ENCODE measurements at regions not wholly inside any gene's neighbourhood (a gene's known extent, or its start where the extent isn't known, plus 50 kb on each side); places are given as distances from the start of the nearest gene placed in this dataset.

DNA sequence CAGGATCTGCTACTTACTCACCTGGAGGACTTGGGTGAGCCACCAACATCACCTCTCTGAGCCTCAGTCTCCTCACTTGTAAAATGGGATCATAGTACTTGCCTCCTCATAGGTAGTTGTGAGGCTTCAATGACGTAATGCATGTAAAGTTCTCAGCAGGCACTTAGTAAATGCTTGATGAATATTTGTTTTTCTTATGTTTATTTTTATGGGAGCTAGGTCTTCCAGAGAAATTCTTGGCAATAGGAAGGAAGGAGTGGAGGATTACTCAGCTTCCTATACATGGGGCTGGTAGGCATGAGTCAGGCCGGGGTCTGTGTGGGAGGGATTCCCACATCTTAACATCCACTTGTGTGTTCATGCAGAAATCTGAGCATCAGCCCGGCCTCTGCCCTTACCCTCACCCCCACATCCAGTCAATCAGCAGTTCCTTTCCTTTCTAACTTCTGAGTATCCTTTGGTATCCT, 95.4 kb upstream of the USP24 start:
- DNase-seq (ENCODE audit: low spot score) (no peak), ATAC-seq (no peak)
- Mint-ChIP-seq H3K4me1 (no peaks in the 10 kb centered on the region), H3K27me3 (ENCODE audit: low read depth) (0 out of 2 replicates have a peak, but pooled peaks cover under 1% of the 10 kb centered on the region), H3K36me3 (no peaks in the 10 kb centered on the region), H3K4me3 (no peak overlapping the region), H3K27ac (no peak overlapping the region), H3K9me3 (peaks cover 5% of the 10 kb centered on the region)
- CTCF ChIA-PET, result no interaction called here
- POLR2A ChIA-PET, result no interaction called here
- no peak for TF ChIP-seq ZNF263 (CRISPR knock-in tag; IDR thresholded peaks at IDR 0.05; ENCODE audit: low read depth)
- TF ChIP-seq SOX15 (CRISPR knock-in tag; IDR thresholded peaks at IDR 0.05), result no peak
- no peak for TF ChIP-seq NFE2L1 (CRISPR knock-in tag; IDR thresholded peaks at IDR 0.05)
- no peak for TF ChIP-seq ATF1 (CRISPR knock-in tag; IDR thresholded peaks at IDR 0.05)
- no peak for TF ChIP-seq TEAD4 (CRISPR knock-in tag; IDR thresholded peaks at IDR 0.05)
- TF ChIP-seq OVOL2 (CRISPR knock-in tag; IDR thresholded peaks at IDR 0.05; ENCODE audit: borderline replicate concordance), result no peak
- TF ChIP-seq, protein P1, sequence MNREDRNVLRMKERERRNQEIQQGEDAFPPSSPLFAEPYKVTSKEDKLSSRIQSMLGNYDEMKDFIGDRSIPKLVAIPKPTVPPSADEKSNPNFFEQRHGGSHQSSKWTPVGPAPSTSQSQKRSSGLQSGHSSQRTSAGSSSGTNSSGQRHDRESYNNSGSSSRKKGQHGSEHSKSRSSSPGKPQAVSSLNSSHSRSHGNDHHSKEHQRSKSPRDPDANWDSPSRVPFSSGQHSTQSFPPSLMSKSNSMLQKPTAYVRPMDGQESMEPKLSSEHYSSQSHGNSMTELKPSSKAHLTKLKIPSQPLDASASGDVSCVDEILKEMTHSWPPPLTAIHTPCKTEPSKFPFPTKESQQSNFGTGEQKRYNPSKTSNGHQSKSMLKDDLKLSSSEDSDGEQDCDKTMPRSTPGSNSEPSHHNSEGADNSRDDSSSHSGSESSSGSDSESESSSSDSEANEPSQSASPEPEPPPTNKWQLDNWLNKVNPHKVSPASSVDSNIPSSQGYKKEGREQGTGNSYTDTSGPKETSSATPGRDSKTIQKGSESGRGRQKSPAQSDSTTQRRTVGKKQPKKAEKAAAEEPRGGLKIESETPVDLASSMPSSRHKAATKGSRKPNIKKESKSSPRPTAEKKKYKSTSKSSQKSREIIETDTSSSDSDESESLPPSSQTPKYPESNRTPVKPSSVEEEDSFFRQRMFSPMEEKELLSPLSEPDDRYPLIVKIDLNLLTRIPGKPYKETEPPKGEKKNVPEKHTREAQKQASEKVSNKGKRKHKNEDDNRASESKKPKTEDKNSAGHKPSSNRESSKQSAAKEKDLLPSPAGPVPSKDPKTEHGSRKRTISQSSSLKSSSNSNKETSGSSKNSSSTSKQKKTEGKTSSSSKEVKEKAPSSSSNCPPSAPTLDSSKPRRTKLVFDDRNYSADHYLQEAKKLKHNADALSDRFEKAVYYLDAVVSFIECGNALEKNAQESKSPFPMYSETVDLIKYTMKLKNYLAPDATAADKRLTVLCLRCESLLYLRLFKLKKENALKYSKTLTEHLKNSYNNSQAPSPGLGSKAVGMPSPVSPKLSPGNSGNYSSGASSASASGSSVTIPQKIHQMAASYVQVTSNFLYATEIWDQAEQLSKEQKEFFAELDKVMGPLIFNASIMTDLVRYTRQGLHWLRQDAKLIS (CRISPR knock-in tag; IDR thresholded peaks at IDR 0.05; ENCODE audit: borderline replicate concordance), result no peak
- no peak for TF ChIP-seq NR3C1 (CRISPR knock-in tag; conservative IDR thresholded peaks at IDR 0.05; ENCODE audit: low read depth)
- TF ChIP-seq RORB (CRISPR knock-in tag; IDR thresholded peaks at IDR 0.05), result no peak
- TF ChIP-seq, protein P2, sequence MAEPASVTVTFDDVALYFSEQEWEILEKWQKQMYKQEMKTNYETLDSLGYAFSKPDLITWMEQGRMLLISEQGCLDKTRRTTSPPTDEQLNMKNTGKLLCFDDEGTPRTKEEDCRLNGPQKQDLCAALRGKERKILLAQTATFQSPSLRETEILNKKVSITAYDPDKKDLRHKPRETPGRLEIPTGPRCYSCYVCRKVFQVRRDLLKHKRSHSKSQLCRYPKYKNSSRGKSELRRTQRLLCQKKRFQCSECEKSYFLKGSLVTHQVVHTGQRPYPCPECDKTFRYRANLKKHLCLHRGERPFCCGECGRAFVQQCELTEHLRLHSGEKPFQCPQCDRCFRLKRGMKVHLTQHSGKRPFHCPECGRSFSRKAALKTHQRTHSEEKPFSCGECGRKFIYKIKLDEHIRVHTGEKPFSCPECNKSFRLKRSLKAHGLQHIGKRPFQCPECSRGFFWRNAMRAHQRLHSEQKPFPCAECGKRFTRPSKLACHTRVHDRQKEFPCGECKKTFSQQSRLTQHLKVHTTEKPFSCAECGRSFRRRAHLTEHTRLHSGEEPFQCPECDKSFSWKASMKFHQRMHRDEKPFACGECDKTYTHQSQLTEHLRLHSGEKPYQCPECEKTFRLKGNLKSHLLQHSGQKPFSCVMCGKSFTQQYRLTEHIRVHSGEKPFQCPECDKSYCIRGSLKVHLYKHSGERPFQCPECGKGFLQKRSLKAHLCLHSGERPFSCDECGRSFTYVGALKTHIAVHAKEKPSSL (CRISPR knock-in tag; conservative IDR thresholded peaks at IDR 0.05), result no peak

DNA sequence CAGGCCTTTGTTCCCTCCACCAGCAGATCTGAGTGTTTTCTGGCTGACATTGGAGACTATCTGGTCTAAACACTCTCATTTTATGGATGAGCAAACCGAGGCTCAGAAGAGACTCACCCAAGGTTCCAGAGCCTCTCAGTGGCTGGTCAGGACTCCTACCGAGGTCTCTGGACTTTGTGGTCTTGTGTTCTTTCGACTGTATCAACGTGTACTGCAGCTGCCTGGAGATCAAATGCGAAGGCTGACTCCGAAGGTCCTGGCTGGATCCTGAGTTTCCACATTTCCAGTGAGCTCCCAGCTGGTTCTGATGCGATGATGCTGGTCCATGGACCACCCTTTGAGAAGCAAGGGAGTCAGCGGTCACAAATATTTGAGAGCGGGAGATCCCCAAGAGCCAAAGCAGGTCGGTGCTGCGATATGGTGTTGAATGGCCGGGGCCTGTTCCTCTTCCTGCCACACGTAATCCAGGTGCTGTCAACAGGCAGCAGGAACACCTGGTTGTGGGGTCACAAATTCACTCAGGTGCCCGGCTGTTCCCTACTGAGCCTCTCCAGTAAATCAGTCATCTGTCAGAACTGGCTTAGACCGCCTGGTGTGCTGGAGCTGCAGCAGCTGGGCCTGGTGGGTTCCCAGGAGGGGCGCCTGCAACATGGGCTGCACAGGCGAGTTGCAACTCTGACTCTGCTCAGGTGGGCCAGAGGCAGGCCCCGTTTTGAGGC, 94.8 kb upstream of the USP24 start:
- no peak for DNase-seq (ENCODE audit: low spot score)
- no peak for TF ChIP-seq TEAD4 (CRISPR knock-in tag; IDR thresholded peaks at IDR 0.05)
- TF ChIP-seq ZNF317 (CRISPR knock-in tag; IDR thresholded peaks at IDR 0.05; ENCODE audit: borderline replicate concordance, low read depth), result no peak
- TF ChIP-seq, protein P3, sequence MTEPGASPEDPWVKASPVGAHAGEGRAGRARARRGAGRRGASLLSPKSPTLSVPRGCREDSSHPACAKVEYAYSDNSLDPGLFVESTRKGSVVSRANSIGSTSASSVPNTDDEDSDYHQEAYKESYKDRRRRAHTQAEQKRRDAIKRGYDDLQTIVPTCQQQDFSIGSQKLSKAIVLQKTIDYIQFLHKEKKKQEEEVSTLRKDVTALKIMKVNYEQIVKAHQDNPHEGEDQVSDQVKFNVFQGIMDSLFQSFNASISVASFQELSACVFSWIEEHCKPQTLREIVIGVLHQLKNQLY (CRISPR knock-in tag; IDR thresholded peaks at IDR 0.05), result no peak
- TF ChIP-seq GTF2I (CRISPR knock-in tag; conservative IDR thresholded peaks at IDR 0.05), result no peak
- no peak for TF ChIP-seq JUN (CRISPR knock-in tag; IDR thresholded peaks at IDR 0.05)
- no peak for TF ChIP-seq PRRX2 (CRISPR knock-in tag; IDR thresholded peaks at IDR 0.05)
- TF ChIP-seq SP1 (CRISPR knock-in tag; conservative IDR thresholded peaks at IDR 0.05), result no peak
- TF ChIP-seq, protein P4, sequence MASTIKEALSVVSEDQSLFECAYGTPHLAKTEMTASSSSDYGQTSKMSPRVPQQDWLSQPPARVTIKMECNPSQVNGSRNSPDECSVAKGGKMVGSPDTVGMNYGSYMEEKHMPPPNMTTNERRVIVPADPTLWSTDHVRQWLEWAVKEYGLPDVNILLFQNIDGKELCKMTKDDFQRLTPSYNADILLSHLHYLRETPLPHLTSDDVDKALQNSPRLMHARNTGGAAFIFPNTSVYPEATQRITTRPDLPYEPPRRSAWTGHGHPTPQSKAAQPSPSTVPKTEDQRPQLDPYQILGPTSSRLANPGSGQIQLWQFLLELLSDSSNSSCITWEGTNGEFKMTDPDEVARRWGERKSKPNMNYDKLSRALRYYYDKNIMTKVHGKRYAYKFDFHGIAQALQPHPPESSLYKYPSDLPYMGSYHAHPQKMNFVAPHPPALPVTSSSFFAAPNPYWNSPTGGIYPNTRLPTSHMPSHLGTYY (CRISPR knock-in tag; IDR thresholded peaks at IDR 0.05), result no peak
- TF ChIP-seq MYBL2 (CRISPR knock-in tag; IDR thresholded peaks at IDR 0.05), result no peak
- no peak for TF ChIP-seq NFATC4 (CRISPR knock-in tag; IDR thresholded peaks at IDR 0.05)
- TF ChIP-seq, protein P5, sequence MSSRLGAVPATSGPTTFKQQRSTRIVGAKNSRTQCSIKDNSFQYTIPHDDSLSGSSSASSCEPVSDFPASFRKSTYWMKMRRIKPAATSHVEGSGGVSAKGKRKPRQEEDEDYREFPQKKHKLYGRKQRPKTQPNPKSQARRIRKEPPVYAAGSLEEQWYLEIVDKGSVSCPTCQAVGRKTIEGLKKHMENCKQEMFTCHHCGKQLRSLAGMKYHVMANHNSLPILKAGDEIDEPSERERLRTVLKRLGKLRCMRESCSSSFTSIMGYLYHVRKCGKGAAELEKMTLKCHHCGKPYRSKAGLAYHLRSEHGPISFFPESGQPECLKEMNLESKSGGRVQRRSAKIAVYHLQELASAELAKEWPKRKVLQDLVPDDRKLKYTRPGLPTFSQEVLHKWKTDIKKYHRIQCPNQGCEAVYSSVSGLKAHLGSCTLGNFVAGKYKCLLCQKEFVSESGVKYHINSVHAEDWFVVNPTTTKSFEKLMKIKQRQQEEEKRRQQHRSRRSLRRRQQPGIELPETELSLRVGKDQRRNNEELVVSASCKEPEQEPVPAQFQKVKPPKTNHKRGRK (CRISPR knock-in tag; IDR thresholded peaks at IDR 0.05; ENCODE audit: borderline replicate concordance), result no peak
- TF ChIP-seq ZNF219 (CRISPR knock-in tag; IDR thresholded peaks at IDR 0.05; ENCODE audit: borderline replicate concordance), result no peak
- TF ChIP-seq, protein P1 (CRISPR knock-in tag; IDR thresholded peaks at IDR 0.05; ENCODE audit: borderline replicate concordance), result no peak
- no peak for TF ChIP-seq RORB (CRISPR knock-in tag; IDR thresholded peaks at IDR 0.05)

More for the DNA sequence above, 94.8 kb upstream of the USP24 start:
- no peak overlapping the region for H3K4me3 Mint-ChIP-seq
- H3K36me3 Mint-ChIP-seq, result no peaks in the 10 kb centered on the region
- H3K27me3 Mint-ChIP-seq (ENCODE audit: low read depth), result peaks cover 4% of the 10 kb centered on the region; the same call in 1 of the 2 replicates
- ChIA-PET CTCF (no interaction called here), POLR2A (no interaction called here)
- ATAC-seq, result no peak
- H3K4me1 Mint-ChIP-seq, result no peaks in the 10 kb centered on the region
- peaks cover 5% of the 10 kb centered on the region for H3K9me3 Mint-ChIP-seq
- H3K27ac Mint-ChIP-seq, result no peak overlapping the region
